Small intestine (tissue), 7 donors: ENCODE measurements at regions not wholly inside any gene's neighbourhood (a gene's known extent, or its start where the extent isn't known, plus 50 kb on each side); places are given as distances from the start of the nearest gene placed in this dataset.
A peak's percentile ranks its signal among the peaks of the same experiment; 100 is the strongest.

Experiments
- DNase-seq, 2 donors: peaks; one replicate each; pipeline versions ENCODE4 v3.0.0 to v3.0.0-alpha.2; 2013
- FAIRE-seq: peaks from 2 replicates; lab custom pipeline; 2012; peaks lifted over from hg19 to GRCh38; lab: Jason Lieb, UNC
- H3K27ac ChIP-seq, 3 donors: one replicate each; pipeline ENCODE4 v1.5.1; 2013; ENCODE audit warnings: low read length in 2 of 3, mild to moderate bottlenecking in 2 of 3, control low read depth in 1 of 3, inconsistent platforms in 1 of 3, low read depth in 1 of 3, moderate library complexity in 1 of 3
- H3K27me3 ChIP-seq, 3 donors: one replicate each; pipeline ENCODE4 v1.6.1; 2013; ENCODE audit warnings: low read length in 3 of 3, inconsistent platforms in 1 of 3; ENCODE audit not compliant: control insufficient read depth in 3 of 3, insufficient read depth in 3 of 3
- H3K36me3 ChIP-seq, 3 donors: one replicate each; pipeline ENCODE4 v1.6.1; 2013; ENCODE audit warnings: low read length in 3 of 3, inconsistent platforms in 1 of 3, low read depth in 1 of 3, mild to moderate bottlenecking in 1 of 3, moderate library complexity in 1 of 3; ENCODE audit not compliant: control insufficient read depth in 3 of 3, insufficient read depth in 2 of 3
- H3K4me1 ChIP-seq, 3 donors: one replicate each; pipeline ENCODE4 v1.6.1; 2013; ENCODE audit warnings: low read length in 2 of 3, inconsistent platforms in 1 of 3, low read depth in 1 of 3, mild to moderate bottlenecking in 1 of 3, moderate library complexity in 1 of 3; ENCODE audit not compliant: control insufficient read depth in 3 of 3, insufficient read depth in 2 of 3
- H3K4me3 ChIP-seq, 3 donors: one replicate each; pipeline ENCODE4 v1.5.1; 2013; ENCODE audit warnings: low read length in 3 of 3, control low read depth in 1 of 3, inconsistent platforms in 1 of 3, low read depth in 1 of 3, mild to moderate bottlenecking in 1 of 3, moderate library complexity in 1 of 3
- H3K9me3 ChIP-seq, 2 donors: one replicate each; pipeline ENCODE4 v1.6.1; 2013; ENCODE audit warnings: low read depth in 1 of 2, low read length in 1 of 2; ENCODE audit not compliant: control insufficient read depth in 2 of 2, insufficient read depth in 1 of 2
- WGBS, 3 donors: extraction: QIAGEN DNeasy Blood & Tissue Kit; methylation state at CpG; one replicate each; pipeline ENCODE4 v1.1.7; 2013; 5-methylcytosine and 5-hydroxymethylcytosine counted together
- donor health status: healthy with polysubstance abuse.
- donor health status: control.
- donor health status: control.
- donor health status: Bipolar disorder and iron deficiency.
- donor health status: healthy.

DNA sequence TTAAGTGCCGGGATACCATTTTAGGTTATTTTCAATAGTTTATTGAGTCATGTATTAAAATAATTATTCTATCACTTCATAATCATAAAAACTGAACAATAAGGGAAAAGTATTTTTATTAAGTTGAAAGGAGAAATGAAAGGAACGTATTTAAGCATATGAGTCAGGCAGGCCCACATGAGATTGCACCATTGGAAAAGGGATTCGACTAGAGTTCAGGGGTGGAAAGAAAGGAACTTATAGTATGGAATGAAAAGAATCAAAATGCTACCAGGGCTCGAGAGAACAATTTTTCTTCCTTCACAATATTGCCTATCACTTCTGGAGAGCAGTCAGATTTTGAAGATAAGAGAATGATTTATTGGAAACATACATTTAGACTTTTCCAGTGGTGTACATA lies 516.5 kb upstream of the NETO1 start:
- 64 to 75% (median 74%) methylated on average over 4 of the region's 4 CpGs for WGBS, 3 donors
- Histone ChIP-seq H3K36me3 (no peaks in the 10 kb centered on the region), H3K27ac (no peak overlapping the region), H3K4me1 (no peaks in the 10 kb centered on the region), H3K4me3 (no peak overlapping the region), H3K27me3 (no peaks in the 10 kb centered on the region), H3K9me3 (no peaks in the 10 kb centered on the region)
- DNase-seq (no peak), FAIRE-seq (no peak)

DNA sequence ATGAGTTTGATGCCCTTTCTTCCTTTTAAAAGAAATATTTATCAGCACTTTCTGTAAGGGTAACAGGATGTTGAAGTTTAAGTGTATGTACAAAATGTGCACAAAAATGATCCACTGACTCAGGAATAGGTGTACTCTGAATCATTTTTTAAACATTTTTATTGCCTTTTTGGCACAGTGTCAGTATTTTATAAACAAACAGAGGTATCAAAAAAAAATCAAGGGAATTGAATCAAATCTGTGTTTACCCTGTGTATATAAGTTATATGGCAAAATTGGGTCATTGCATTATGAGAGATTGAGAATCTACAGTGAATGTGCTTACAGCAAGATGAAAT lies 513.9 kb upstream of the NETO1 start:
- DNase-seq: no peak
- Histone ChIP-seq H3K4me1 (no peaks in the 10 kb centered on the region), H3K4me3 (no peak overlapping the region), H3K27ac (no peak overlapping the region), H3K36me3 (no peaks in the 10 kb centered on the region), H3K27me3 (no peaks in the 10 kb centered on the region), H3K9me3 (no peaks in the 10 kb centered on the region)
- FAIRE-seq: no peak

DNA sequence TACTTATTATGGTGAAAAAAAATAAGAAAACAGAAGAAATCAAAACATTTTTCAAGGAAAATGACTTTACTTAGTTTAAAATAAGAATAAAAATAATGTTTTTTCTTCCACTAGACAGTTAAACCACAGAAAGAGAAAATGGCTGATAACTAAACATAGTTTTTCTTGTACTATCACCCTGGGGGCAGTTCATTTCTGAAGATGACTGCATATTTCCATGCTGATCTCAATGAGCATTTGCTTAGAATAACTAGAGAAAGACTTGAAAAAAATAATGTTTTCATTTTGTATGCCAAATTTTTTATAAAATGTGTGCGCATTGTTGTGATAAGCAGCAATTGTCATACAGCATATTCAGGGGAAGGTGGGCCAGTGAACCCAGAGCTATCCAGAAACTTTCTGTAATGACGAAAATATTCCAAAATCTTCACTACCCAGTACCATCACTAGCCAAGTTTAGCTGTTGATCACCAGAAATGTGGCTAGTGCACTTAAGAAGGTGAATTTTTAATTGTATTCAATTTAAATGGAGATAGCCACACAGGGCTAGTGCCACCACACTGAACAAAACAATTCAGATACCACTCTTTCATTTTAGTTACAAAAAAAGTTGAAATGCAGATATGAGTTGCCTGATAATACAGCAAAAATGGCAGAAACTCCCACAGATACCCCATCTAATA lies 513.4 kb upstream of the NETO1 start:
- no peak for DNase-seq
- H3K4me3 ChIP-seq: no peak overlapping the region
- H3K4me1 ChIP-seq: no peaks in the 10 kb centered on the region
- H3K27me3 ChIP-seq: no peaks in the 10 kb centered on the region
- no peak for FAIRE-seq
- 71 to 84% (median 74%) methylated on average over 2 of the region's 2 CpGs for whole genome bisulfite sequencing, 3 donors
- H3K27ac ChIP-seq: no peak overlapping the region
- H3K9me3 ChIP-seq: no peaks in the 10 kb centered on the region
- H3K36me3 ChIP-seq: no peaks in the 10 kb centered on the region

DNA sequence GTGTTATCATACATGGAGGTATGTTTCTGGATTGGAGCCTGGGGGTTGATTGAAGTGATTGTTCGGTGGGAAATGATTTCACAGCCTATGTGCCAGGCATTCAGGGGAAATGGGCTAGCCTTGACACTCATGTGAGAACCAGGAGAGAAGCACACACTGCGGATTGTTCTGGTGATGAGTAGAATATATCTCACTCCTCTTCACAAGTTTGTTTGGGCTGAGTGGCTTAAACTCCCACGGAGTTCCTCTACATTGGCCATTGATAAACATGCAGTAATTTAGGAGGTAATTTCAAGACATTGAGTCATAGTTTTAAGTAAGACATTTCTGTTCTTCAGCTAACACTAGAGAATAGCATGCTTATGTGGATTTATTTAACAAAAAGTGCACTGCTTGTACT lies 498.9 kb upstream of the NETO1 start:
- H3K27ac ChIP-seq: no peak overlapping the region
- peaks cover 0 to 4% of the 10 kb centered on the region in 2 donors for H3K9me3 ChIP-seq
- no peak overlapping the region for H3K4me3 ChIP-seq
- H3K4me1 ChIP-seq: no peaks in the 10 kb centered on the region
- no peaks in the 10 kb centered on the region for H3K36me3 ChIP-seq
- H3K27me3 ChIP-seq: no peaks in the 10 kb centered on the region
- no peak for DNase-seq
- no peak for FAIRE-seq
- WGBS, 3 donors: 74 to 81% (median 75%) methylated on average over 3 of the region's 3 CpGs

DNA sequence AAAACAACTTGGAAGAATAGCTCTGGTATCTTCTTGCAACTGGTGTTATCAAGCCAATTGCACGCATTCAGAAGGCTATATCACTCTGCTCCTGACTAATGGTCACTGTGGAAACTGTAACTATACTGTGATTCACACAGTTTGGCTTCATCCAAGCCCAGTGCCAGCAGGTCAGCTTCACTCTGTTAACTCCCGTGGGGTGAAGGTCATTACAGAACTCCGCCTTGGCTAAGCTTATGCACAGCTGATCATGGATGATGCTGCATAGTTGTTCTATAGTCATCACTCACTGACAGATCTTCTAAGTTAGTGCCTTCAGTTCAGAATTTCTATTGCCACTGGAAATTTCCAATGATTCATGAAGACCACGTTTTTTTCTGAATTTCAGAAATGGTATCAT lies 497.2 kb upstream of the NETO1 start:
- WGBS, 3 donors: 51 to 71% (median 56%) methylated on average over 4 of the region's 4 CpGs

DNA sequence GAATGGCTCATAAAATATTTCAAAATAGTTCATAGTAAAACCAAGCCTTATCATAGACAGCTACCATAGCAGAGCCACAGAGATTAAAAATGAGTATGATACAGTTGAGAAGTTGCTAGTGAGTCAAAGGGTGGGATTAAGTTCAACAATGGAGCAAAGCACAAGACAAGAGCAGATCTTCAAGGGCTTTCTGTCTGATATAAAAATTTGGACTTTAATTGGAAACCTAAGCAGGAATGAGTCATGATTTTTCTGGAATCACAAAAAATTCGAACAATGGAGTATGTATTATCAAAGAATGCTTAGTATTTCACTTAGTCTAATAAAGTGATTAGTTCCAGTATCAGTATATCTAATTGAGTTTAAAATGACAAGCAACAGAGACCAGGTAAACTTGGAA lies 487.3 kb upstream of the NETO1 start:
- no peaks in the 10 kb centered on the region for H3K27me3 ChIP-seq
- DNase-seq (no peak), FAIRE-seq (no peak)
- H3K36me3 ChIP-seq: no peaks in the 10 kb centered on the region
- H3K9me3 ChIP-seq: no peaks in the 10 kb centered on the region
- WGBS, 3 donors: 20 to 68% (median 26%) methylated on average over 1 of the region's 1 CpG
- H3K27ac ChIP-seq: no peak overlapping the region
- H3K4me1 ChIP-seq: no peaks in the 10 kb centered on the region
- H3K4me3 ChIP-seq: no peak overlapping the region

More for the DNA sequence above, 497.2 kb upstream of the NETO1 start:
- FAIRE-seq (no peak), DNase-seq (no peak)
- H3K27me3 ChIP-seq: no peaks in the 10 kb centered on the region
- H3K4me3 ChIP-seq: no peak overlapping the region
- peaks cover 0 to 4% of the 10 kb centered on the region in 2 donors for H3K9me3 ChIP-seq
- no peak overlapping the region for H3K27ac ChIP-seq
- no peaks in the 10 kb centered on the region for H3K36me3 ChIP-seq
- H3K4me1 ChIP-seq: no peaks in the 10 kb centered on the region

DNA sequence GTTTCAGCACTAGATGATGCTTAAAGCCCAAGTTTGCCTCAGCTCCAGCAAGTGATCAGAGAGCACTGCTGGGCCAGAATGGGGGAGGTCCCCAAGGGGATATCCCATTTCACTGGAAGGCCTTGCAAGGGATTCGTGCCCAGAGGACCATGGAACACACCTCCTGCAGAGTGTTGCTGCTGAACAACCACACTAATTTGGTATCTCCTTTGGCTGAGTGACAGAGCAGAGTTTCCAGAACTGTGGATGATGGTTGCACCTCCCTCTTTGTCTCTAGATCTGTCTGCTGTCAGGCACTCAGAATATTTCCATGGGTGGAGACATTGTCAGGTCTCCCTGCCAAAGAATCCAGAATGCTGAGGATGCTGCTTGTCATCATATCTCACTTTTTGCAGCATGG lies 484.8 kb upstream of the NETO1 start:
- DNase-seq: no peak
- FAIRE-seq: no peak
- Histone ChIP-seq H3K27me3 (no peaks in the 10 kb centered on the region), H3K4me1 (no peaks in the 10 kb centered on the region), H3K36me3 (no peaks in the 10 kb centered on the region), H3K4me3 (no peak overlapping the region), H3K27ac (no peak overlapping the region), H3K9me3 (no peaks in the 10 kb centered on the region)
- 11 to 23% (median 15%) methylated on average over 1 of the region's 1 CpG for WGBS, 3 donors

DNA sequence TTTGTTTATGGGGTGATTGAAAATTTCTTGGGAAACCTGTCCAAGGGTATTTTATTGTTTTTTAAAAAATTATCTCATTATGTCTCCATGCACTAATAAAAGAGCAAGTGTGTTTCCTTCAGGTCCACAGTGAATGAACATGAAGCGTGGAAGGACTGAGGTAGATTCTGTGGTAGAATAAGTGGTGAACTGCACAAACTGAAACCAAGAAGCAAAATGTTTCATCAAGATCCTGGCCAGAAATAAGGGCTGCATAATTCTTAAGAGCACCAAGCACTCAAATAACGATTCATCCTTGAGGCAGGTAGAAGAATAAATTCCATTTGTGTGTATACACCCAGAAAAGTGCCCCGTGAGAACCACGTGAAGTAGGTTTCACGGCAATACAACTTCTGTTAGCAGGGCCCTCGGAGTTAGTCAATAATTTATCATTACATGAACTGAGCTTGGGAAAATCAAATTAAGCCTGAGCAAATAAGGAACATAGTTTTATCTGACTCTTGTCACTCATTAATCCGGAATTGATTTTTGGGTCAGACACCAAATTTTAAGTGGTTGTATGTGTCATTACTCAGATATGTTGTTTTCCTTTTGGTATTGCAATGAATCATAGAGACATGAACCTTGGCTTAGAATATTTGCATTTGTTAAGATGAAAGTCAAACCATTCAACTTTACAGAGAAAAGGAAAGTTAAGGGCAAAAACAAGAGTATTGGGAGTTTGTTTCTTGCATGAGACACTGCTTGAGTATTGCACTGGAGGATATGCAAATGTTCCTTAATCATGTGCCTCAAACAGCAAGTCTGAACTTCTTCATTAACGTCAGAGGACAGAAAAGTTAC lies 472.6 kb upstream of the NETO1 start:
- FAIRE-seq (no peak), DNase-seq (peak in 1 of 2 donors; percentile 2)
- Histone ChIP-seq H3K9me3 (no peaks in the 10 kb centered on the region), H3K27ac (no peak overlapping the region), H3K4me3 (no peak overlapping the region), H3K4me1 (no peaks in the 10 kb centered on the region), H3K36me3 (no peaks in the 10 kb centered on the region), H3K27me3 (no peaks in the 10 kb centered on the region)
- WGBS, 3 donors: 16 to 59% (median 35%) methylated on average over 8 of the region's 8 CpGs
